Hematopoietic multipotent progenitor cell (in vitro differentiated cells): ENCODE measurements at regions not wholly inside any gene's neighbourhood (a gene's known extent, or its start where the extent isn't known, plus 50 kb on each side); places are given as distances from the start of the nearest gene placed in this dataset.
A peak's percentile ranks its signal among the peaks of the same experiment; 100 is the strongest.
"Not testable (repeated sequence)": the region's sequence is repeated elsewhere in the genome, so short reads cannot be mapped to it uniquely, and the experiment has no call there.

Experiments
- DNase-seq, 3 donors: peaks; one replicate each; pipeline ENCODE4 v3.0.0-alpha.2; 2011 to 2015; ENCODE audit warnings: low read depth in 2 of 3, low spot score in 2 of 3

DNA sequence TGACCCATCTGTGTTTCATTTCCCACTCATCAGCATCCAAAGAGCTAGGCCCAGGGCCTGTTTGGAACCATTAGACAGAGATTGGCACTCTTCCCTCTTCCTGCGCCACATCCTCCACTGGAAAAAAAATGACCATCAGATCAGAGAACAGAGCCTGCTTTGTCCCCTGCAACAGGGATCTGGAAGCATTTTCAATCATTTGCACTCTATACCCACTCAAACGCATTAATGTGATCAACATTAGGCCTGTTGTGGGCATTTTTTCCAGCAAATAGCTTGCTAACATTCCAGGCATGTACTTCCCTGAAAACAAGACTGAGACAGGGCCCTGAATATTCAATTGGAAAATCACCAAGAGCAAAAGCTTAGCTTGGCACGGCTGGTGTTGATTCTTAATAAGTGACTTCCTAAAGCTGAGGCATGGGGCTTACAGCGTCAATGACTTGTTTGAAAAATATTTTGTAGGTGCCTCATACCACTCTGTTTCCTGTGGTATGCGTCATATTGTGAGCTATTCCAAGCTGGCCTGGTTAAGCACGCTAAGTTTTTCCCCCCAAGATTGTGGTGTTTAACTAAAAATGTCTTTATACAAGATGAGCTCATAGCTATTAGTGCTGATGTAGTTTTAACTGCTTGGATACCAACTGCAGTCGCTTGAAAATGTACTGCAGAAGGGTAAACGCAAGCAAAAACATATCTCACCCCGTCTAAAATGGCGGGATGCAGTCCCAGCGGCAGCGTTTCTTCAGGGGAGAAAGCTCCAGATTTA lies 404.4 kb downstream of the SPRY2 start:
- no peak for DNase-seq

DNA sequence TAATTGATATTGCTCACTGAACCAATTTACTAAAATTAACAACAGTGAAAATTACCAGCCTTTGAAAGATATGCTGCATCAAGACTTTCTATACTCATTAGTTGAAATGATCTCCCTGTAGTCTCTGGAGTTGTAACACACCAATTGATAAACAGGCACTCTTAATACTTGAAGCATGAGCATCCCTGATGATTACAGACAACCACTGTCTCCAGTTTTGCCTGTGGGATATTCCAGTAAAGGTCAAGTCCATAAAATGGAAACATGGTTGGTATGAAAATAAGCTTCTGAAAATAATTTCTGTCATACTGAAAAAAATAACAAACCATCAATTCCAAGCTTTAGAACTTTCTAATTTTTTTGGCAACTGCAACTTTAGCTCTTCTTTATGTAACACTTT lies 405.8 kb downstream of the SPRY2 start:
- no peak for DNase-seq

DNA sequence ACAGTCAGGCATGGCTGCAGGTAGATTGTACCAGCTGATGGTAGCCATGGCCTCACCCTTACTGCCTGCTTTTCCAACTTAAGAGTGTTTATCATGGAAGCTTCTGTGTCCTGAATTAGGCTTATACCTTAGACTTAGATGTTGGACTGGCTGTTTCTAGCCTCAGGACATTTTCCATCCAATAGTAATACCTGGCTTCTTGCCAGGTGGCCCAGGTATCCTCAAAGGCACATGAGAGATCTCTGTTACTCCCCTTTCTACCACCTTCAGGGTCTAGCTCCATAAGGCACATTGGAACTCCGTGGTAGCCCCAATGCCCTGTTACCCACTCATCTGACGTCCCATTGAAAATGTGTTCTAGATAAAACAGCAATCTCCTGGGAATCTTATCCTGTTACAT lies 407.5 kb downstream of the SPRY2 start:
- no peak for DNase-seq

DNA sequence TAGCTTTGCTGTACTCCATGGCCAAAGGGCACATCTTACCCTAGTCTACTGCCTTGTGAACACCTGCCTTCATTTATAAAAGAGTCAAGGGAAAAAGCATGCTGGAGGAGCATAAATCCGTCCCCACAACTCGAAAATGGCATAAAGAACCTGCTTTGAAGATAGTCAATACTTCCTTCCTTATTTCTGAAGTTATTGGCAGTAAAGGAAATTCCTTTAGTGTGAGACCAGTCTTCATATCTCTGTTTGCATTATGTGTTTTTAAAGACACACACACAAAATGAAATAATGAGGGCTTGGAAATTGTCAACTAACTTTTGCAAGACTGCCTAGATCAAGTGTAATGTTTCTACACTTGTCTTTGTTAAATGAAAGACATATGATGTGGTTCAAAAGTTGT lies 408.4 kb downstream of the SPRY2 start:
- no peak for DNase-seq

DNA sequence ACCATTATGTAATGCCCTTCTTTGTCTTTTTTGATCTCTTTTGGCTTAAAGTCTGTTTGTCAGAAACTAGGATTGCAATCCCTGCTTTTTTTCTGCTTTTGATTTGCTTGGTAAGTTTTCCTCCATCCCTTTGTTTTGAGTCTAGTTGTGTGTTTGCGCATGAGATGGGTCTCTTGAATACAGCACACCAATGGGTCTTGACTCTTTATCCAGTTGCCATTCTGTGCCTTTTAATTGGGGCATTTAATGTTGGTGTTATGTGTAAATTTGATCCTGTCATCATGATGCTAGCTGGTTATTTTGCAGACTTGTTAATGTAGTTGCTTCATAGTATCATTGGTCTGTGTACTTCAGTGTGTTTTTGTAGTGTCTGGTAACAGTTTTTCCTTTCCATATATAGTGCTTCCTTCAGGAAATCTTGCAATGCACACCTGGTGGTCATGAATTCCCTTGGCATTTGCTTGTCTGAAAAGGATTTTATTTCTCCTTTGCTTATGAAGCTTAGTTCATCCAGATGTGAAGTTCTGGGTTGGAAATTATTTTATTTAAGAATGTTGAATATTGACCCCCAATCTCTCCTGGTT lies 416.9 kb downstream of the SPRY2 start:
- DNase-seq: not testable (repeated sequence)

DNA sequence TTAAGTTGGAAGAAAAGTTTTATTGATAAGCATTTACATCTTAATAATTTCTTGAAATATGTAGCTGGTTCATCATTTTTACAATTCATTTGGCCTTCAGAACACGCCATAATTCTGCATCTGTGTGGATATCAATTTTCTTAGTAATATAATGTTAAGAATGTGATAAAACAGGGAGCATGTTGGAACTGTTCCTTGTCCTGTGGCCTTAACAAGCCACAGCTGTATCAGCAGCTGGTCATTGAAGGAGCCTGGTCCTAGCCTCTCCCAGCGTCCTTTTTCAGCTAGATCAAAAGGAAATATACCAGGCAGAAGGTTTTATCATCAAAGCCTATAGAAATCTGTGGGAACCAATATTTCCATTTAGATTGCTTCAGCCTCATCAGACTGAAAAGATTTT lies 421.8 kb downstream of the SPRY2 start:
- no peak for DNase-seq

DNA sequence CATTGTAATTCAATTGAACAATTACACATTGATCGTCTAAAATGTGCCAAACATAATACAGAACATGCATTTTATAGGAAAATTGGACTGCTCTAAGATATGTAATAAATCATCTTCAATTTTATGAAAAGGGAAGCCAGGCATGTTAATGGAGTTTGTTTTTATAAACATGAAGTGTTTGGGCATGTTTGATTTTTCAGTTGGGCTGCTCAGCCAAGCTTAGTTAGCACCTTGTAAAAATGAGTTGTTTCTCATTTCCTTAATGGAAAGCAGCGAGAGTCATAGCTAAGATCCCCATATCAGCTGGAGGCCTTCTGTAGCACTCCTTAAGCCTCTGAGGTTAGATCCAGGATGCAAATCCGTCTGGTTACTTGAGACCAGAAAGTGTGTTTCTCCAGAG lies 422.3 kb downstream of the SPRY2 start:
- DNase-seq: peak in 1 of 3 donors; percentile 18

DNA sequence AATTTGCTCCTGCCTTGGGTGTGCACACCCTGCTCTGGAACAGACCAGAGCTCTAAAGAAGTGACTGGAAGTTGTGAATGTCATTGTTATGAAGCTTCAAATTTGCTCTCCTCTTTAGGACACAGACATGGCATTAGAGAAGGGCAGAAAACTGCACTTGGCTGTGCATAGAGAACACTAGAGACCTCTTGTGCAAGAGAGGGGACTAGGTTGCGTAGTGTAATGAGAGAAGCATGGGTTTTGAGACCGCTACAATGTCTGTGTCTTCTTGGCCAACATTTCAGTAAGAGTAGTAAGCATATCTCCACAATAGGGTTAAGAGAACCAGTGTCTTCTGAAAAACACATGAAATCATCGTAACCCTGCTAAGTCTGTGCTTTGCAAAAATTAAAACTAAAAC lies 423.3 kb downstream of the SPRY2 start:
- DNase-seq: no peak

DNA sequence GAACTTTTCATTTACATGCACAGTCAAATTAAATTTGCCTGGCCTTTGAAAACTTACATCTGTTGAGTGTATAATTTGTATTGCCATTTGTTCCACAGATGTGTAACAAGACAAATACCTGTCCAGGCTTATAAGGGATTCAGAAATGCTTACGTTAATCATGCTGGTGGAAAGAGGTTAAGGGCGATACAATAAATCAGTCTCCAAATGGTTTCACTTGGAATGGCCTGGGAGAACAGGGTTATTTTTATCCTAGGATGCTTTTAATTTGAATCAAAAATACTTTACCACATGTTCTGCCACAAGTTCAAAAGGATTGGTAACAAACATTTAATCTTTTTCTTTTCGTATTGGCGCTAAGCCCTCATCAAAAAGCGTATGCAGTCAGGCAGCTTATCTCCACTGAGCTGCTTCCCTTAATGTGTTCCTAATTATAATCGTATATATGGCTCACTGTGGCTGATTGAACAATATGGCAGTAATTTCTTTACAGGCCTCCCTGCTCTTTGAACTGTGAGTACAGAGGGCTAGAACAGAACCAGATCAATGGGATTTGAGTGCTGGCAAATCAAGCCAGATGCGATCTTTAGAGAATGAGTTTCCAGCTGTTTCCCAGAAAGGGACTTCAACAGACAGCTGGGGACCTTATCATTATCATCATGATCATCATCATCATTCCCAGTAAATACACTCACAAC lies 425.7 kb downstream of the SPRY2 start:
- no peak for DNase-seq

DNA sequence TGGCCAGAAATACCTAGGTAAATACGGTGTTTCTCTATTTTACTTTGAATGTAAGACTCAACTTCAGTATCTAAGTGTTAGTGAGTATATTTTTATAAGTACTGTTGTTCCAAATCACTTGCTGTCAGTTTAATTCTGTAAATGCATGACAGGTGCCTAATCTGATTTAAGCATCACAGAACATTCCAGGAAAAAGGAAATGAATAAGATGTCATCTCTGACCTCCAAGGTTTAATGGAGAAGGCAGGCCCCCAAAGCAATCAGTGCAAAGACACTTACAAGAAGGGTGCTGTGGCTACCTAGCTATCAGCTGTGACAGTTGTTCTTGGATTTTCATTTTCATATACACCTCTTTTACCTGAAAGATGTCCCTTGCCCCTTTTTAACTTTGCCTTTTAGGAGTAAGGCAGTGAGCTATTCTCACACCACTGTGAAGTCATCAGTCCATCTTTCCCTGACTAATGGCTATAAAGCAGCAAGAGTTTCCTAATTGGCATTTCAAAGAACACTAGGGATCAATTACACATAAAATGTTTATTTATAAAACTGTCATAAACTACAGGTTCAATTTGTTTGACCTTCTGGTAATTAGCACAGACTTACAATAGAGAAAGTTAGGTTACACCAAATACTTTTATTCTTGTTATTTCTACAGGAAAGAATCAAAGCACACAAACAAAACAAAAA lies 427.6 kb downstream of the SPRY2 start:
- no peak for DNase-seq

DNA sequence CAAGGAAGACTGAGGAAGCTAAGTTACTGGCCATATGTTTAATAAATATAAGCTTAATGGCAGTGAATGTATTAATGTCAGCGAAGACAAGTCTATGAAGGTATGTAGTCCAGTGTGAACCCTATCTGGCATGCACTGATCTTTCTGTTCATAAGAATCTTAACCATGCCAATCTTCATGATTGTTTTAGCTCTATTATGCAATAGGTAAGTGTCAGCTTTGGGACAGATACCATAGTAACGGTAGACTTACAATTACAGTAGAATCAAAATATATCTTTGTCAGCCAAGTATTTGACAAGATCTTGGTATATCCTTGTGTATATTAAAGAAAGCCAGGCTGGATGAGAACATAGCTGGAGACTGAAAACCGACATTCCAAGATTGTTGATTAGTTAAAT lies 428.5 kb downstream of the SPRY2 start:
- no peak for DNase-seq

DNA sequence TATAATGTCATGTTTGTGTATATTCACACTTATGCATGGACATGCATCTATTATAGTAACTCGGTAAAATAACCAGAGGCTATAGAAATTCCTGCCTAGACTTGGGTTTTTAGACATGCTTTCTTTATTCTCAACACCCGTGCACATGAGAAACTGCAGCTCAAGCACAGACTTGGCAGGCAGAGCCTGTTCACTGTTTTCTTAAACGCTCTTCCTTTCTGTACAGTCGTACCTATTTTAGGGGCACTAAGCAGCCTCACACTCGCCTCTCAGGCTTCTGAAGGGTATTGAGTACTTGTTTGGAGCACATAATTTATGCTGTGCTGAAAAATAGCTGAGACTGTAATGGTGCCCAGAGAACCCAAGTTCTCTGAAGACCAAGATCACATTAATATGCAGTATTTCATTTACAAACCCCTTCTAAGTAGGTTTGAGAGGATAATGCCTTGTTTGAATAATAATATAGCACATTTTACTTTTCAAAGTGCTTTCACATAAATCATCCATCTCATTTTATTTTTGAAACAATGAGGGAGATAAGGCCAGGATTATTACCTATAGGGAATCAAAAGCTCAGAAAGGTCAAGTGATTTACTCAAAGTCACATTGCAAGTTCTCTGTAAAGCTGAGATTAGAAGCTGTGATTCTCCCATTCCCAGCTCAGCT lies 429.9 kb downstream of the SPRY2 start:
- DNase-seq: no peak

DNA sequence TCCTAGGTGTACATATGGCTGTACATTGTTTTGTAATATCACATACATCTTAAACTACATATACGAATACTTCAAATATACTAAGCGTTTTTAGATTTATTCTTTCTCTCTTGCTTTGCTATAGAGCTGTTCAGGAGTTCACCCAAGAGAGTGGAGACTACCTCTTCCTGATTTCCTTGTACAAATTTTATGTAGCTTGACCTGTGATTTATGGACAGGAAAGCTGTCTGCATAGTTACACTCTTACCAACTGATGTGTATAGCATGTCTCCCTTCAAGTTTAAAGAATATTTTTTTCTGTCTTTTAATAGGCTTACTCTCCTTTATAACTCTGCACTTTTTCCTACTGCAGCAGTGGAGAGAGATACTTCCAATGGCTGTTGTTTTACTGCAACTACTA lies 428.7 kb downstream of the NDFIP2 start:
- peak in 1 of 3 donors; percentile 22 for DNase-seq

DNA sequence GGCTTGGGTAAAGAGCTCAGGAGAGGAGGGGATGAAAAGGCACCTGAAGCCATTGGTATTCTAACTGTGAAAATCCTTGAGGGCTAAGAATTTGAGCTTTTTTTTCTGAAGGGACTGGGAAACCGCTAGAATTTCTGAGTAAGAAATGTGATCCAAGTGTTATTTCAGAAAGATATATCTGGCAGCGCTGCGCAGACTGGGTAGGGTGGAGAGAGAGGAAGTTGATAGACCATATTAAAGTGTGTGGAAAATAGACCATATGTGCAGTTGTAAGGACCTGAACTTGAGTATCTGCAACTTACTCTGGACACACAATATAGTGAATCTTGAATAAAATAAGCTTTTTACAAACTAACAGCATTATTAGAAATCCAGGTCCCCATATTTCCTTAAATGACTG lies 427.4 kb downstream of the NDFIP2 start:
- DNase-seq: peak in 1 of 3 donors; percentile 28

DNA sequence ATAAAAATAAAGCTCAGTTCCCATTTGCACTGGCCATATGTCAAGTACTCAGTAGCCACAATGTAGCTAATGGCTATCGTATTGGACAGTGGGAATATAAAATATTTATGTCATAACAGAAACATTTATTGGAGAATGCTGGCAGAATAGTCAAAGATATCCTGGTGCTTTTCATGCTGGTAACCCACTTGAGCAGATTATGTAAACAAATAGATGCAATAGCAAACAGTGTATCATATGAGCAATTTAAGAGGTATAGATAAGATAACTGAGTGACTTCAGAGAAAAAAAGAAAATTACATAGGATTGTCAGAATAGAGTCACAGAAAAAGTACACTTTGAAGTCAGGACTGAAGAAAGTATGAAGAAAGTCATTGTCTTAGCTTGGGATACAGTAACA lies 426.6 kb downstream of the NDFIP2 start:
- DNase-seq: no peak

DNA sequence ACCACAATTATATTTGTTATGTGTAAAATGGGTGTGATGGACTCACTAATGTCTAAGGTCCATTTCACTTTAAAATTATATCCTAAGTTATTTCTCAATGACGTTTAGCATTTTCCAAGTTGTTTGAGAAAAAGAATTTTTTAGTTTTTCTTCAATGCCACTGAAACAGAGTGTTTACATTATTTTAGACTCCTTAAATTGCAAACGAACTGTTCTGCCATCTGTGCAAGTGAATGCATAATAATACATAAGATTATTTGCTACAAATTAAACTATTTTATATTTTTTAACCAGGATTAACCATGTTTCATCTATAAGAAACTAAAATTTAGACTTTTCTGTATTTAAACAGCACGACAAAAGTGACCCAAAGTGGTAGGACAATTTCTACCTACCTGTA lies 425.4 kb downstream of the NDFIP2 start:
- no peak for DNase-seq

DNA sequence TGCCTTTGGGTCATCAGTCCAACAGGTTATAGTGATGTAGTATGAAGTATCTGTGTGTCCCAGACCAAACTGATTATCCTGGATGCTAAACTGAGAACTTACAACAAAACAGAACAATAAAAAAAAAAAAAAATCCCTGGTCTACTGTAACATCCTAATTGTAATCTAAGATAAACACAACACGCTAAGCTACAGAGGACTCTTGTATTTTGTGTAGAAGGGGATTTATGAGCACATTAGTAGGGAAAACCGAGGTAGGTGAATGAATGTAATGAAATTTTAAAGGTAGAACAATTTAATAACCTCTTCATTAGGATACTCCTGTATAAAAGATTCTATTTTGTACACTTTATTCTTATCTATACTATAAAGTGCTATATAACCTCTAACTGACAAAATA lies 424.1 kb downstream of the NDFIP2 start:
- DNase-seq: no peak

DNA sequence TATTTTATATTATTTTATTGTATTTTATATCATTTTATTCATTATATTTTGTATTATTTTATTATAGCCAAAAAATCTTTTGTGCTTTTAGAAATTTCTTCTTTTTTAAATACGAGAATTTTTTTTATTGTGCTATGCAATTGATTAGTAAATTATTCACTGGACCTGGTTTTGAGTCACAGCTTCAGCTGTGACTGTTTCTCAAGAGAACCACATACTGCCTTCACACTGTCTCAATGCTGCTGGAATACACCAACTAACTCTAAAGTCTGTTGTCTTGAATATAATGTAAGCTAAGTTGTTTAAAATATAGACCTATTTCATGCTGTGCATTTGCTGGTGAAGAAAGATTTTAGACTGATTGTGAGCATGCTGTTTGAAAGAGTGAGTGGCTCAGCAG lies 423.6 kb downstream of the NDFIP2 start:
- DNase-seq: no peak

DNA sequence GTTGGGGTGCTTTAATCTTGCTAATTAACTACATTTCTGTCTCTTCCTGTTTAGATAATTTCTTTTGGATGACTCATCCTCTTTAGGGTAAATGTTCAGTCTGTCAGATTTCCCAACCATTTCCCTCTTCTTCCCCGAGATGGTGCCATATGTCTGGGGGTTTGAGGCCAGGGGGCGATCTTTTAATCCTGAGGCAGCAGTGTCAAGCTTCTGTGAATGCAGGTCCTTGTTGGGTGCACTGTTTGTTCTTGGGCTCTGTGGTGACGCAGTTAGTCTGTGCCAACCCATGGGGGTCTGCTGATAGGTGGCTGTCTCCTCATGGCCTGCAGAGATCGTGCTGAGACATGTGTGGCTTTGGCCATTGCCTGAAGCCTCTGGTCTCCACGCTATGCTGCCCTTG lies 420.4 kb downstream of the NDFIP2 start:
- DNase-seq: no peak

DNA sequence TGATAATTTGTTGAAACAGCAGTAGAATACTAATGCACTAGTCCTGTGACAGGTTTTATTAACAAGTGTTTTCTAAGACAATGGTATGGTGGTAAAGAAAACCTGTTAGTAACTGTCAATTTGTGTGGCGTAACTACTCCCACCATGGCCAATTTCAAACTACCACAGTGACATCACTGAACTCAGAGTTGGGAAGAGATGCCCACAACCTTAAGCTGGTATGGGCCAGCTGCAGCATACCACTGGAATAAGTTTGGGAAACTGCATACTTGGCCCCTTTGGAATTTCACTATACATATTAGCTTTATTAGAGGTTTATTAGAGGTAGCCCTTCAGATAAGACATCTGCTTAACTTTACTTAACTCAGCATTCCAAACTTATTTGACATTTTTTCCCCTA lies 419.4 kb downstream of the NDFIP2 start:
- no peak for DNase-seq

DNA sequence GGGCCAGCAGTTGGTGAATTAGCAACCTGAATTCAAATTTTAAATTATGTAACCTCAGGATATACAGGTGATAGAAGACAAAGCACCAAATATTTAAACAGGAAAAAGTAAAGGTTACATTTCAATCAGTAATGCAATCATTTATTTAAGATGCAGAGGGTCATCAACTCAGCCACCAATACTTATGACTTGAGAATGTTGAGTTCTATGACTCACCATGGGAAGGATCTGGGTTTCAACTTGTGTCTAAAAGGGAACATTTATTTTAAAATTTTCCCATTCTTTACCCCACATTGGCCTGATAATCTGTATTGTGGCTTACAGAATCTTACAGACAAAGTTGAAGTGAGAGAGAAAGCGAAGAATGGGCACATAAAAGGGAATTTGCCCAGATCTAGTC lies 418.0 kb downstream of the NDFIP2 start:
- no peak for DNase-seq
